Transverse colon (tissue), 4 donors: ENCODE measurements at regions not wholly inside any gene's neighbourhood (a gene's known extent, or its start where the extent isn't known, plus 50 kb on each side); places are given as distances from the start of the nearest gene placed in this dataset.

ENCODE experiments used
- DNase-seq: peaks from one replicate; pipeline ENCODE4 v3.0.0-alpha.2; 2019
- H3K27ac ChIP-seq, 4 donors: fragments of 200-600 bp; sonication (generic); 2 replicates each; pipeline ENCODE4 v1.5.1; 2016 to 2018; ENCODE audit warnings: inconsistent platforms in 4 of 4
- H3K27me3 ChIP-seq: fragments of 200-600 bp; sonication (generic); 2 replicates; pipeline ENCODE4 v1.5.1; 2017; ENCODE audit warnings: inconsistent platforms
- H3K36me3 ChIP-seq, 4 donors: fragments of 200-600 bp; sonication (generic); 2 replicates each; pipeline ENCODE4 v1.5.1; 2017 to 2019; ENCODE audit warnings: inconsistent platforms in 4 of 4
- H3K4me1 ChIP-seq, 4 donors: fragments of 200-600 bp; sonication (generic); 2 replicates each; pipeline ENCODE4 v1.5.1; 2017 to 2020; ENCODE audit warnings: inconsistent platforms in 4 of 4
- H3K4me3 ChIP-seq, 4 donors: fragments of 200-600 bp; sonication (generic); 1 replicate in 1 of 4; 2 replicates in 3 of 4; pipeline versions ENCODE4 v1.5.1 to v1.6.1; 2017 to 2019; ENCODE audit warnings: inconsistent platforms in 4 of 4
- H3K9me3 ChIP-seq, 2 donors: fragments of 200-600 bp; sonication (generic); 2 replicates each; pipeline ENCODE4 v1.5.1; 2017 to 2019; ENCODE audit warnings: inconsistent platforms in 2 of 2
- CTCF ChIP-seq, 5 experiments: fragments of 200-600 bp in 3 of 5; fragments of 450-650 bp in 2 of 5; sonication (generic) in 3 of 5; IDR thresholded peaks; 1 replicate in 2 of 5; 2 replicates in 3 of 5; pipeline ENCODE4 v1.5.1; 2016 to 2017; ENCODE audit warnings: antibody characterized with exemption in 5 of 5, inconsistent platforms in 3 of 5, mild to moderate bottlenecking in 2 of 5, moderate library complexity in 1 of 5
- EP300 ChIP-seq: sonication (generic); formaldehyde crosslinking; IDR thresholded peaks from one replicate; pipeline ENCODE4 v1.6.1; 2017; ENCODE audit warnings: antibody characterized with exemption, low read depth
- POLR2A ChIP-seq: fragments of 450-650 bp; IDR thresholded peaks from one replicate; pipeline ENCODE4 v1.6.1; 2016; ENCODE audit warnings: antibody characterized with exemption, mild to moderate bottlenecking, moderate library complexity
- POLR2AphosphoS5 ChIP-seq, 3 donors: sonication (generic); formaldehyde crosslinking; IDR thresholded peaks; one replicate each; pipeline ENCODE4 v1.6.1; 2016; ENCODE audit warnings: antibody characterized with exemption in 3 of 3
- WGBS, 2 donors: methylation state at CpG; one replicate each; pipeline ENCODE4 v1.1.5; 2018; ENCODE audit warnings: low coverage in 1 of 2; 5-methylcytosine and 5-hydroxymethylcytosine counted together
- in situ Hi-C, 4 donors: fragments of 200-750 bp; cut with MboI; loops; one replicate each; pipeline versions ENCODE4 v1.15.0 to v1.15.1; 2017; ENCODE audit warnings: low sequenced_read_pairs in 3 of 4, low pct_ligation_motif_present in 1 of 4, low pct_unique_long_range_greater_than_20kb in 1 of 4
- intact Hi-C: fragments of 100-400 bp; cut with DNase I; formaldehyde crosslinking; loops from one replicate; pipeline ENCODE4 v1.15.1; 2023; ENCODE audit warnings: low total_unique reads

GRCh38 chr4:181776264-181777054 lies 466.7 kb upstream of the TENM3 start:
- TF ChIP-seq POLR2A, result no peak
- no peak for TF ChIP-seq EP300
- TF ChIP-seq POLR2AphosphoS5 (IDR thresholded peaks at IDR 0.05), result no peak
- TF ChIP-seq CTCF (IDR thresholded peaks at IDR 0.05), result no peak
- in situ Hi-C loops, result no loop called here
- peaks cover 0 to 3% of the 10 kb centered on the region in 2 donors for H3K9me3 ChIP-seq
- no peaks in the 10 kb centered on the region for H3K4me1 ChIP-seq
- intact Hi-C loops, result no loop called here
- no peaks in the 10 kb centered on the region for H3K27me3 ChIP-seq
- WGBS, 2 donors, result 71 to 83% methylated on average over 3 to 5 of the region's 5 CpGs
- DNase-seq, result no peak
- no peak overlapping the region for H3K4me3 ChIP-seq
- H3K27ac ChIP-seq, result no peak overlapping the region
- H3K36me3 ChIP-seq, result no peaks in the 10 kb centered on the region

- Histone ChIP-seq H3K36me3 (no peaks in the 10 kb centered on the region), H3K4me1 (no peaks in the 10 kb centered on the region), H3K27ac (no peak overlapping the region), H3K27me3 (no peaks in the 10 kb centered on the region), H3K9me3 (peaks cover 0 to 3% of the 10 kb centered on the region in 2 donors), H3K4me3 (no peak overlapping the region)
- WGBS, 2 donors, result 67 to 72% methylated on average over 2 of the region's 2 CpGs
- DNase-seq, result no peak
- in situ Hi-C loops (no loop called here), intact Hi-C loops (no loop called here)
- TF ChIP-seq POLR2AphosphoS5 (IDR thresholded peaks at IDR 0.05) (no peak), EP300 (no peak), POLR2A (no peak), CTCF (IDR thresholded peaks at IDR 0.05) (no peak)
Observed at GRCh38 chr4:181777518-181777917, 465.7 kb upstream of the TENM3 start.

GRCh38 chr4:181784881-181785280 lies 458.3 kb upstream of the TENM3 start:
- DNase-seq, result no peak
- TF ChIP-seq POLR2AphosphoS5 (IDR thresholded peaks at IDR 0.05) (no peak), CTCF (IDR thresholded peaks at IDR 0.05) (no peak), EP300 (no peak), POLR2A (no peak)
- H3K27me3 ChIP-seq, result no peaks in the 10 kb centered on the region
- no peaks in the 10 kb centered on the region for H3K36me3 ChIP-seq
- H3K4me3 ChIP-seq, result no peak overlapping the region
- H3K4me1 ChIP-seq, result no peaks in the 10 kb centered on the region
- H3K9me3 ChIP-seq, result no peaks in the 10 kb centered on the region
- H3K27ac ChIP-seq, result no peak overlapping the region
- in situ Hi-C loops (no loop called here), intact Hi-C loops (loop anchor here (5.0 kb wide), 1 partner anchor 1837 kb away; no protein-coding TSS in a partner anchor)
- WGBS, 2 donors, result 46 to 62% methylated on average over 2 of the region's 2 CpGs

GRCh38 chr4:181792641-181793040 lies 450.6 kb upstream of the TENM3 start:
- in situ Hi-C loops, result no loop called here

More at GRCh38 chr4:181792641-181793040, 450.6 kb upstream of the TENM3 start:
- no peak for DNase-seq
- no peaks in the 10 kb centered on the region for H3K9me3 ChIP-seq
- no peak for TF ChIP-seq EP300
- no peak for TF ChIP-seq POLR2AphosphoS5 (IDR thresholded peaks at IDR 0.05)
- no peak for TF ChIP-seq POLR2A
- no peak for TF ChIP-seq CTCF (IDR thresholded peaks at IDR 0.05)
- no peak overlapping the region for H3K27ac ChIP-seq
- no peak overlapping the region for H3K4me3 ChIP-seq
- H3K27me3 ChIP-seq, result no peaks in the 10 kb centered on the region
- H3K36me3 ChIP-seq, result no peaks in the 10 kb centered on the region
- intact Hi-C loops, result no loop called here
- WGBS, 2 donors, result 0 to 12% methylated on average over 1 of the region's 1 CpG
- no peaks in the 10 kb centered on the region for H3K4me1 ChIP-seq
